ENCODE measurements at regions not wholly inside any gene's neighbourhood (a gene's known extent, or its start where the extent isn't known, plus 50 kb on each side); places are given as distances from the start of the nearest gene placed in this dataset.

GRCh38 chr7:25864511-25864910, 287.5 kb upstream of the NFE2L3 start:
- TF ChIP-seq CTCF (IDR thresholded peaks at IDR 0.05; ENCODE audit: insufficient read depth, low read depth, low read length), result no peak
- no peak for TF ChIP-seq EZH2 (IDR thresholded peaks at IDR 0.05; ENCODE audit: insufficient read depth, low read length)

Measured in astrocyte (in vitro differentiated cells and primary cell).